ENCODE measurements at regions not wholly inside any gene's neighbourhood (a gene's known extent, or its start where the extent isn't known, plus 50 kb on each side); places are given as distances from the start of the nearest gene placed in this dataset.
"Not testable (repeated sequence)": the region's sequence is repeated elsewhere in the genome, so short reads cannot be mapped to it uniquely, and the experiment has no call there.

DNA sequence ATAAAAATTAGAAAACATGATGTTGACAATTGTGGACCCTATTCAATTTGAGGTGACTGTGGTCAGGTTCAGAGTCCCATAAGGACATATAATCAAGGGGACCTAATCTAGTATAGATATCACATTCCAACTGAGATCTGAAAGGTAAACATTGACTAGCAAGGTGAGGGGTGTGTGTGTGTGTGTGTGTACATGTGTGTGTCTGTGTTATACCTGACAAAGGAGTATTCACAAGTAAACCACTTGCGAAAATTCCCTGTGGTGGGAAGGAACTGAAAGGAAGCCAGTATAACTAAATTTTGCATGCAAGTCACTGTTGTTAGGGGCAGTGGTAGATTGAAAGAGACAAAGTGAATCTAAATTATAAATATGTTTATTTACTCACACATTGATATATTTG lies 723.7 kb downstream of the COL12A1 start:
- Histone ChIP-seq H3K4me3 (ENCODE audit: low read length in 3 of 3) (no peak overlapping the region), H3K4me1 (ENCODE audit: control insufficient read depth in 2 of 3, insufficient read depth in 2 of 3, low read depth in 1 of 3, low read length in 3 of 3) (no peaks in the 10 kb centered on the region), H3K27ac (ENCODE audit: low read depth in 2 of 2, low read length in 2 of 2) (no peak overlapping the region), H3K36me3 (ENCODE audit: control insufficient read depth in 2 of 3, insufficient read depth in 3 of 3, low read length in 3 of 3) (no peaks in the 10 kb centered on the region), H3K9ac (ENCODE audit: low read length in 3 of 3) (no peak overlapping the region), H3K27me3 (ENCODE audit: control insufficient read depth, insufficient read depth, low read length) (no peaks in the 10 kb centered on the region), H3K9me3 (ENCODE audit: control insufficient read depth in 2 of 3, insufficient read depth in 1 of 3, low read length in 3 of 3) (no peaks in the 10 kb centered on the region)
- DNase-seq (no peak), FAIRE-seq (no peak)
- TF ChIP-seq, protein P1, sequence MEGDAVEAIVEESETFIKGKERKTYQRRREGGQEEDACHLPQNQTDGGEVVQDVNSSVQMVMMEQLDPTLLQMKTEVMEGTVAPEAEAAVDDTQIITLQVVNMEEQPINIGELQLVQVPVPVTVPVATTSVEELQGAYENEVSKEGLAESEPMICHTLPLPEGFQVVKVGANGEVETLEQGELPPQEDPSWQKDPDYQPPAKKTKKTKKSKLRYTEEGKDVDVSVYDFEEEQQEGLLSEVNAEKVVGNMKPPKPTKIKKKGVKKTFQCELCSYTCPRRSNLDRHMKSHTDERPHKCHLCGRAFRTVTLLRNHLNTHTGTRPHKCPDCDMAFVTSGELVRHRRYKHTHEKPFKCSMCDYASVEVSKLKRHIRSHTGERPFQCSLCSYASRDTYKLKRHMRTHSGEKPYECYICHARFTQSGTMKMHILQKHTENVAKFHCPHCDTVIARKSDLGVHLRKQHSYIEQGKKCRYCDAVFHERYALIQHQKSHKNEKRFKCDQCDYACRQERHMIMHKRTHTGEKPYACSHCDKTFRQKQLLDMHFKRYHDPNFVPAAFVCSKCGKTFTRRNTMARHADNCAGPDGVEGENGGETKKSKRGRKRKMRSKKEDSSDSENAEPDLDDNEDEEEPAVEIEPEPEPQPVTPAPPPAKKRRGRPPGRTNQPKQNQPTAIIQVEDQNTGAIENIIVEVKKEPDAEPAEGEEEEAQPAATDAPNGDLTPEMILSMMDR (IDR thresholded peaks at IDR 0.05; ENCODE audit: borderline replicate concordance, extremely low read depth, insufficient read depth), result no peak
- intact Hi-C loops (cut with DNase I), result no loop called here

DNA sequence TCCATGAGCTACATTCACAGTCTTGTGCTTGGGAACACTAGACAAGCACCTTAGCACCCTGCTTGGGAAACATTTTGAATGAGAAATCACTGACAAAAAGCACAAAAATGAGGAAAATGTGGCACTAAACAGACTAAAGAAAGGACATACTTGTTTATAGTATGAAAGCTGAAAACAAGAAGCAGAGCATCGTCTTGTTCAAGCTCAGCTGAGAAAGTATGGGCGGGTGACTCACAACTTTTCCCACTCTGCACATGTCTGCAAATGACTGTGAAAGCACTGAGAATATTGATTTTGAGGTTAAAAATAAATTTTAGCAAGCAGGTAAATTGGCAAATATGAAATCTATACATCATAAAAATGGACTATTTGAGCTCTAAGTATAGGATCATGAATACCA lies 725.3 kb downstream of the COL12A1 start:
- H3K36me3 ChIP-seq (ENCODE audit: control insufficient read depth in 2 of 3, insufficient read depth in 3 of 3, low read length in 3 of 3), result no peaks in the 10 kb centered on the region
- H3K9ac ChIP-seq (ENCODE audit: low read length in 3 of 3), result no peak overlapping the region
- FAIRE-seq (no peak), DNase-seq (no peak)
- H3K27ac ChIP-seq (ENCODE audit: low read depth in 2 of 2, low read length in 2 of 2), result no peak overlapping the region
- no peaks in the 10 kb centered on the region for H3K4me1 ChIP-seq (ENCODE audit: control insufficient read depth in 2 of 3, insufficient read depth in 2 of 3, low read depth in 1 of 3, low read length in 3 of 3)
- H3K4me3 ChIP-seq (ENCODE audit: low read length in 3 of 3), result no peak overlapping the region
- TF ChIP-seq, protein P1 (IDR thresholded peaks at IDR 0.05; ENCODE audit: borderline replicate concordance, extremely low read depth, insufficient read depth), result no peak
- no peaks in the 10 kb centered on the region for H3K9me3 ChIP-seq (ENCODE audit: control insufficient read depth in 2 of 3, insufficient read depth in 1 of 3, low read length in 3 of 3)
- H3K27me3 ChIP-seq (ENCODE audit: control insufficient read depth, insufficient read depth, low read length), result no peaks in the 10 kb centered on the region
- intact Hi-C loops (cut with DNase I), result no loop called here

DNA sequence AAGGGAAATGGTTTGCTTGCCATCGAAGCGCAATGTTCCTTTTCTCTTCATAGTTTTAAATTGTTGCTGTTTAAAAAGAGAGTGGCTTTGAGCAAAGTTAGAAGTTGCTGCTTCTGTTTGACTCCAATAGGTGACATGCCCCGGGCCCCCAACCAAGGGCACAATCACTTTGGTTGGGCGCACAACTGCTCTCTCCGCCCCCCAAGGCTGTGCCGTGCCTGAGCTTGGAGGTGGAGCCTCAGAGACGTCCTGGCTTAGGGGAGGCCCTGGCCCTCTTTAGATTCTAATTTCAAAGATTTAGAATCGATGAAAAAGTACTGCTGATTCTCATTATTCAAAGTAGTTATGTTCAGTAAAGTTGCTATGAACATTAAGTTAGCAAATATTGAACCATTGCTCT lies 725.9 kb downstream of the COL12A1 start:
- Histone ChIP-seq H3K9me3 (ENCODE audit: control insufficient read depth in 2 of 3, insufficient read depth in 1 of 3, low read length in 3 of 3) (no peaks in the 10 kb centered on the region), H3K36me3 (ENCODE audit: control insufficient read depth in 2 of 3, insufficient read depth in 3 of 3, low read length in 3 of 3) (no peaks in the 10 kb centered on the region), H3K4me1 (ENCODE audit: control insufficient read depth in 2 of 3, insufficient read depth in 2 of 3, low read depth in 1 of 3, low read length in 3 of 3) (no peaks in the 10 kb centered on the region), H3K27me3 (ENCODE audit: control insufficient read depth, insufficient read depth, low read length) (no peaks in the 10 kb centered on the region), H3K27ac (ENCODE audit: low read depth in 2 of 2, low read length in 2 of 2) (no peak overlapping the region), H3K4me3 (ENCODE audit: low read length in 3 of 3) (no peak overlapping the region), H3K9ac (ENCODE audit: low read length in 3 of 3) (no peak overlapping the region)
- DNase-seq (no peak), FAIRE-seq (no peak)
- intact Hi-C loops (cut with DNase I), result no loop called here
- TF ChIP-seq, protein P1 (IDR thresholded peaks at IDR 0.05; ENCODE audit: borderline replicate concordance, extremely low read depth, insufficient read depth), result no peak

DNA sequence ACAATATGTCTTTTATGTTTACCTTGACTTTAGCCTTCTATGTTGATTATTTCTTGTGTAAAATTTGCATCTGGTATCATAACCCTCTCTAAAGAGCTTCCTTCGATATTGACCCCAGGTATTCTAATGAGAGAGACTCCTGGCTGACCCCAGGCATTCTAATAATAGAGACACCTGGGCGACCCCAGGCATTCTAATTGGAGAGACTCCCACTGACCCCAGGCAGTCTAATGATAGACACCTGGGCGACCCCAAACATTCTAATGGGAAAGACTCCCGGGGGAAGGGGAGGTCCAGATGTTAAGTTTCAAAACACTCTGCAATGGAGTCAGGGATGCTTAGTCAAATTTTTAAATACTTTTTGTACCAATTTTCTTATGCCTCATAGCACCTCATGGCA lies 726.4 kb downstream of the COL12A1 start:
- Histone ChIP-seq H3K9me3 (ENCODE audit: control insufficient read depth in 2 of 3, insufficient read depth in 1 of 3, low read length in 3 of 3) (no peaks in the 10 kb centered on the region), H3K36me3 (ENCODE audit: control insufficient read depth in 2 of 3, insufficient read depth in 3 of 3, low read length in 3 of 3) (no peaks in the 10 kb centered on the region), H3K4me3 (ENCODE audit: low read length in 3 of 3) (no peak overlapping the region), H3K9ac (ENCODE audit: low read length in 3 of 3) (no peak overlapping the region), H3K4me1 (ENCODE audit: control insufficient read depth in 2 of 3, insufficient read depth in 2 of 3, low read depth in 1 of 3, low read length in 3 of 3) (no peaks in the 10 kb centered on the region), H3K27me3 (ENCODE audit: control insufficient read depth, insufficient read depth, low read length) (no peaks in the 10 kb centered on the region), H3K27ac (ENCODE audit: low read depth in 2 of 2, low read length in 2 of 2) (no peak overlapping the region)
- intact Hi-C loops (cut with DNase I), result no loop called here
- TF ChIP-seq, protein P1 (IDR thresholded peaks at IDR 0.05; ENCODE audit: borderline replicate concordance, extremely low read depth, insufficient read depth), result no peak
- FAIRE-seq (no peak), DNase-seq (no peak)

DNA sequence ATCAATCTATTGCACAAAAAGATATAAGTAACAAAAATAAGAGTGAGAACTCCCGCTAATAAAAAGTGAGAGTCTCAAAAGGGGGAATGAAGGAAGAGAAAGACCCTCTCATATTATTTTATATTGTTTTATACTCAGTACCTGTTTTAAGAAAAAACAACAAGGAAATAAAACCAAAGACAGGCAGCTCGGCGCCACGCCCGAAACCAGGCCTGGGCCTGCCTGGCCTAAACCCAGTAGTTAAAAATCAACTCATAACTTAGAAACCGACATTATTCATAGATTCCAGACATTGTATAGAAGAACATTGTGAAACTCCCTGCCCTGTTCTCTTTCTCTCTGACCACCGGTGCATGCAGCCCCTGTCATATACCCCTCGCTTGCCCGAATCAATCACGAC lies 731.8 kb downstream of the COL12A1 start:
- intact Hi-C loops (cut with DNase I); H3K4me3 ChIP-seq (ENCODE audit: low read length in 3 of 3); H3K9ac ChIP-seq (ENCODE audit: low read length in 3 of 3); H3K27ac ChIP-seq (ENCODE audit: low read depth in 2 of 2, low read length in 2 of 2); FAIRE-seq; DNase-seq; H3K9me3 ChIP-seq (ENCODE audit: control insufficient read depth in 2 of 3, insufficient read depth in 1 of 3, low read length in 3 of 3); H3K36me3 ChIP-seq (ENCODE audit: control insufficient read depth in 2 of 3, insufficient read depth in 3 of 3, low read length in 3 of 3); H3K4me1 ChIP-seq (ENCODE audit: control insufficient read depth in 2 of 3, insufficient read depth in 2 of 3, low read depth in 1 of 3, low read length in 3 of 3); H3K27me3 ChIP-seq (ENCODE audit: control insufficient read depth, insufficient read depth, low read length): not testable (repeated sequence)

DNA sequence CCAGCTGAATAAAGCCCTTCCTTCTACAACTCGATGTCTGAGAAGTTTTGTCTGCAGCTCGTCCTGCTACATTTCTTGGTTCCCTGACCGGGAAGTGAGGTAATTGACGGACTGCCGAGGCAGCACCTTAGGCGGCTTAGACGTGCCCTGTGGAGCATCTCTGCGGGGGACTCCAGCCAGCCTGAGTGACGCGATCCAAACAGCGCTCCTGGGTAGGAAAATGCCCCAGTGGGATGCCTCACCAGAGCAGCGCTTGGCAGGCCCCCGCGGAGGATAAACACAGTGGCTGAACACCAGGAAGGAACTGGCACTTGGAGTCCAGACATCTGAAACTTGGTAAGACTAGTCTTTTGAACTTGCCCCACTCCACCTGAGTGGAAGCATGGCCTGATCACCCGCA lies 737.3 kb downstream of the COL12A1 start:
- H3K4me1 ChIP-seq (ENCODE audit: control insufficient read depth in 2 of 3, insufficient read depth in 2 of 3, low read depth in 1 of 3, low read length in 3 of 3); FAIRE-seq; DNase-seq; intact Hi-C loops (cut with DNase I); H3K9ac ChIP-seq (ENCODE audit: low read length in 3 of 3); H3K27me3 ChIP-seq (ENCODE audit: control insufficient read depth, insufficient read depth, low read length); H3K4me3 ChIP-seq (ENCODE audit: low read length in 3 of 3); H3K27ac ChIP-seq (ENCODE audit: low read depth in 2 of 2, low read length in 2 of 2); H3K9me3 ChIP-seq (ENCODE audit: control insufficient read depth in 2 of 3, insufficient read depth in 1 of 3, low read length in 3 of 3); H3K36me3 ChIP-seq (ENCODE audit: control insufficient read depth in 2 of 3, insufficient read depth in 3 of 3, low read length in 3 of 3): not testable (repeated sequence)
